ENCODE measurements at regions not wholly inside any gene's neighbourhood (a gene's known extent, or its start where the extent isn't known, plus 50 kb on each side); places are given as distances from the start of the nearest gene placed in this dataset.

- no peak for TF ChIP-seq EZH2 (IDR thresholded peaks at IDR 0.05; ENCODE audit: borderline replicate concordance, low read depth, low read length, poor library complexity, severe bottlenecking)
- H3K4me3 ChIP-seq (ENCODE audit: low read depth, low read length, poor library complexity, severe bottlenecking), result no peak overlapping the region
- no peak overlapping the region for H3K27ac ChIP-seq (ENCODE audit: low read depth, low read length, poor library complexity, severe bottlenecking)
- ChIA-PET CTCF (no interaction called here), POLR2A (ENCODE audit: low non-redundant PET) (no interaction called here)
- H3K27me3 ChIP-seq (replicated peaks; ENCODE audit: insufficient read depth, low read depth, low read length, poor library complexity), result no peaks in the 10 kb centered on the region
- H3K9me3 ChIP-seq (ENCODE audit: low read depth, low read length, poor library complexity, severe bottlenecking), result no peaks in the 10 kb centered on the region
- H3K36me3 ChIP-seq (ENCODE audit: insufficient read depth, low read length, poor library complexity, severe bottlenecking), result no peaks in the 10 kb centered on the region
- intact Hi-C loops (cut with micrococcal nuclease; ENCODE audit: unreplicated experiment), result no loop called here
- DNase-seq (ENCODE audit: low spot score), result no peak
- no TSS peak for BruUV-seq (replicated peaks)
- H3K4me1 ChIP-seq (ENCODE audit: insufficient read depth, low read length, poor library complexity, severe bottlenecking), result no peaks in the 10 kb centered on the region
Measured at GRCh38 chrX:101736651-101737050, 77.0 kb upstream of the ARMCX2 start.

DNA sequence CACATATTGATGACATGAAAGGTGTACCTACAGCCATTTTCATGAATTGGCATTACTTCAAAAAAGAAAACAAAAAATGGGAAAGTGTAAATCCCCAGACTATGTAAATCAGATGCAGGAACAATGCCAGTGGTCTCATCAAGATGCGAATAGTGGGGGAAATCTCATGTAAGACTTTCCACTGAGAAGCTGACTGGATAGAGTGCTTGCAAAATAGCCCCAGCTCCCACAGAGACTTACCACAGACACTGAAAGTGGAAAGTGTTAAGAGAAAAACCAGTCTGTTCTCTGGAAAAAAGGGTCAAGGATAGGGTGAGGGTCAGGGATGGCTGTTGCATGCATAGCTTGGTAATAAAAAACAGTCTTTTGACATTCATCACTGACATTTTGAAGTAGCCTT, 73.2 kb upstream of the ARMCX2 start:
- Histone ChIP-seq H3K27me3 (replicated peaks; ENCODE audit: insufficient read depth, low read depth, low read length, poor library complexity) (no peaks in the 10 kb centered on the region), H3K9me3 (ENCODE audit: low read depth, low read length, poor library complexity, severe bottlenecking) (no peaks in the 10 kb centered on the region), H3K4me3 (ENCODE audit: low read depth, low read length, poor library complexity, severe bottlenecking) (no peak overlapping the region), H3K4me1 (ENCODE audit: insufficient read depth, low read length, poor library complexity, severe bottlenecking) (no peaks in the 10 kb centered on the region), H3K27ac (ENCODE audit: low read depth, low read length, poor library complexity, severe bottlenecking) (no peak overlapping the region), H3K36me3 (ENCODE audit: insufficient read depth, low read length, poor library complexity, severe bottlenecking) (no peaks in the 10 kb centered on the region)
- no TSS peak for BruUV-seq (replicated peaks)
- no peak for DNase-seq (ENCODE audit: low spot score)
- TF ChIP-seq CTCF (conservative IDR thresholded peaks at IDR 0.05; ENCODE audit: low read depth, low read length) (no peak), EZH2 (IDR thresholded peaks at IDR 0.05; ENCODE audit: borderline replicate concordance, low read depth, low read length, poor library complexity, severe bottlenecking) (no peak)
- POLR2A ChIA-PET (ENCODE audit: low non-redundant PET), result no interaction called here
- intact Hi-C loops (cut with micrococcal nuclease; ENCODE audit: unreplicated experiment), result no loop called here
- CTCF ChIA-PET, result no interaction called here

- TF ChIP-seq CTCF (conservative IDR thresholded peaks at IDR 0.05; ENCODE audit: low read depth, low read length), result no peak
- TF ChIP-seq EZH2 (IDR thresholded peaks at IDR 0.05; ENCODE audit: borderline replicate concordance, low read depth, low read length, poor library complexity, severe bottlenecking), result no peak
- H3K36me3 ChIP-seq (ENCODE audit: insufficient read depth, low read length, poor library complexity, severe bottlenecking), result no peaks in the 10 kb centered on the region
- no peaks in the 10 kb centered on the region for H3K27me3 ChIP-seq (replicated peaks; ENCODE audit: insufficient read depth, low read depth, low read length, poor library complexity)
- DNase-seq (ENCODE audit: low spot score), result no peak
- no peaks in the 10 kb centered on the region for H3K4me1 ChIP-seq (ENCODE audit: insufficient read depth, low read length, poor library complexity, severe bottlenecking)
- BruUV-seq (replicated peaks), result no TSS peak
- no peak overlapping the region for H3K4me3 ChIP-seq (ENCODE audit: low read depth, low read length, poor library complexity, severe bottlenecking)
- intact Hi-C loops (cut with micrococcal nuclease; ENCODE audit: unreplicated experiment), result no loop called here
- ChIA-PET CTCF (no interaction called here), POLR2A (ENCODE audit: low non-redundant PET) (no interaction called here)
- no peaks in the 10 kb centered on the region for H3K9me3 ChIP-seq (ENCODE audit: low read depth, low read length, poor library complexity, severe bottlenecking)
- H3K27ac ChIP-seq (ENCODE audit: low read depth, low read length, poor library complexity, severe bottlenecking), result no peak overlapping the region
Measured at GRCh38 chrX:101729986-101730385, 70.3 kb upstream of the ARMCX2 start.
